Karpas-422 (cell line): ENCODE measurements at regions not wholly inside any gene's neighbourhood (a gene's known extent, or its start where the extent isn't known, plus 50 kb on each side); places are given as distances from the start of the nearest gene placed in this dataset.

ENCODE experiments used
- DNase-seq: peaks from one replicate; pipeline ENCODE4 v3.0.0-alpha.2; 2015
- H2AFZ ChIP-seq: fragments of 200-600 bp; sonication (generic); 2 replicates; pipeline ENCODE4 v1.6.1; 2014; ENCODE audit warnings: antibody characterized with exemption, low read length, mixed read lengths
- H3K27ac ChIP-seq: fragments of 200-600 bp; sonication (generic); 2 replicates; pipeline ENCODE4 v1.5.1; 2014; ENCODE audit warnings: mild to moderate bottlenecking, low read length, moderate library complexity
- H3K27me3 ChIP-seq: fragments of 200-600 bp; sonication (generic); 2 replicates; pipeline ENCODE4 v1.6.1; 2014; ENCODE audit warnings: low read length, mixed read lengths
- H3K36me3 ChIP-seq: fragments of 200-600 bp; sonication (generic); 2 replicates; pipeline ENCODE4 v1.6.1; 2014; ENCODE audit warnings: low read length, mixed read lengths; ENCODE audit not compliant: insufficient read depth
- H3K4me1 ChIP-seq: fragments of 200-600 bp; sonication (generic); 2 replicates; pipeline ENCODE4 v1.6.1; 2014; ENCODE audit warnings: mild to moderate bottlenecking, low read length, mixed read lengths
- H3K4me2 ChIP-seq: fragments of 200-600 bp; sonication (generic); 2 replicates; pipeline ENCODE4 v1.6.1; 2014; ENCODE audit warnings: low read length, low read depth, mild to moderate bottlenecking; ENCODE audit not compliant: poor library complexity, severe bottlenecking
- H3K4me3 ChIP-seq: fragments of 200-600 bp; sonication (generic); 2 replicates; pipeline ENCODE4 v1.5.1; 2014; ENCODE audit warnings: mild to moderate bottlenecking, antibody characterized with exemption, low read length, mixed read lengths
- H3K79me2 ChIP-seq: fragments of 200-600 bp; sonication (generic); 2 replicates; pipeline ENCODE4 v1.6.1; 2014; ENCODE audit warnings: mild to moderate bottlenecking, low read length, mixed read lengths
- H3K9ac ChIP-seq: fragments of 200-600 bp; sonication (generic); 2 replicates; pipeline ENCODE4 v1.6.0; 2014; ENCODE audit warnings: low read length
- H3K9me2 ChIP-seq: fragments of 200-600 bp; sonication (generic), shearing (Covaris generic); replicated peaks from 2 replicates; pipeline ENCODE4 v1.6.0; 2014; ENCODE audit warnings: mild to moderate bottlenecking, low read length, moderate library complexity; ENCODE audit not compliant: insufficient read depth
- H3K9me3 ChIP-seq: fragments of 300-700, 200-600 bp; sonication (generic); 2 replicates; pipeline ENCODE4 v1.6.1; 2014; ENCODE audit warnings: low read length, mixed read lengths
- H4K20me1 ChIP-seq: fragments of 200-600 bp; sonication (generic); 2 replicates; pipeline ENCODE4 v1.6.1; 2014; ENCODE audit warnings: mild to moderate bottlenecking, antibody characterized with exemption, low read length, low read depth; ENCODE audit not compliant: insufficient read depth

DNA sequence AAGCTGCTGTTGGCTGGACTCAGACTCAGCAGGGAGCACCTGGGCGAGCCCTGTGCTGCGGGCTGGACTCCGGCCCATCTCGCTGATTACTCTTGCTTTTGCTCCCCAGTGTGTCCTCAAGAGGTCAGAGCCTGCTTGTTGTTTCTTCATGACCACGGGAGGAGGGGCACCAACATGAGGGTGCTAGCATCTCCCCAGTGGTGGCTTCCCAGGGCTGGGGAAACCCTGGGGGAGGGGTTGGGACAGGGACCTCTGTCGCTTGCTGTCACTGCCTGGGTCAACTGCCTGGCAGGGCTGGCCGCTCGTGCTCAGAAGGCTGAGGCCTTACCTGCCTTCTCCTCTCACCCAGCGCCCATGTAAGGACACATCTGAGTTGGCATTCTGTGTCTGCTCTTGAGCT, 152.3 kb upstream of the SHH start:
- no peak overlapping the region for H3K4me3 ChIP-seq
- no peak for DNase-seq
- H2AFZ ChIP-seq = no peak overlapping the region
- H3K4me2 ChIP-seq = no peak overlapping the region
- no peaks in the 10 kb centered on the region for H3K27me3 ChIP-seq
- no peak overlapping the region for H3K27ac ChIP-seq
- no peaks in the 10 kb centered on the region for H3K36me3 ChIP-seq
- no peaks in the 10 kb centered on the region for H3K79me2 ChIP-seq
- H3K9me2 ChIP-seq = no peaks in the 10 kb centered on the region
- H3K9ac ChIP-seq = no peak overlapping the region
- H3K9me3 ChIP-seq = no peaks in the 10 kb centered on the region
- no peaks in the 10 kb centered on the region for H3K4me1 ChIP-seq
- H4K20me1 ChIP-seq = no peaks in the 10 kb centered on the region

DNA sequence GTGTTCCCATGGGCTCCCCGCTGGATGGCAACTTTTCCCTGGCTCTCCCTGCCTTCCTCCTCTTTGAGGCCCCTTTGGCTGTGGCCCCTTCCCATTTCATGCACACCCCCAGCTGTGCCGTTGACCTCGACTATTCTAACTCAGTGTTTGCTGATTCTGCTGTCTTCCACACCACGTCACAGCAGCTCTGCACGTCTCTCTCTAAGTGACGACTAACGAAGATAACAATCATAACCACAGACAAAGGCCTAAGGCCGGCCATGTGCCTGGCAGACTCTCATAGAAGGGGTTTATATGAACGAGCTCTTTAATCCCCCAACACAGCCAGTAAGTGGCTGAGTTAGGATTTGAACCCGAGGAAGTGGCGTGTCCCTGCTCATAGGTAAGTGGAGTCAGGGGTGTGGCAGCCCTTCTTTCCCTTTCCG, 151.5 kb upstream of the SHH start:
- no peaks in the 10 kb centered on the region for H3K9me2 ChIP-seq
- H3K27me3 ChIP-seq = no peaks in the 10 kb centered on the region
- H3K4me2 ChIP-seq = no peak overlapping the region
- H3K27ac ChIP-seq = no peak overlapping the region
- no peaks in the 10 kb centered on the region for H3K79me2 ChIP-seq
- no peaks in the 10 kb centered on the region for H4K20me1 ChIP-seq
- H3K9ac ChIP-seq = no peak overlapping the region
- no peak for DNase-seq
- no peaks in the 10 kb centered on the region for H3K9me3 ChIP-seq
- no peak overlapping the region for H3K4me3 ChIP-seq
- no peak overlapping the region for H2AFZ ChIP-seq
- no peaks in the 10 kb centered on the region for H3K36me3 ChIP-seq
- no peaks in the 10 kb centered on the region for H3K4me1 ChIP-seq

DNA sequence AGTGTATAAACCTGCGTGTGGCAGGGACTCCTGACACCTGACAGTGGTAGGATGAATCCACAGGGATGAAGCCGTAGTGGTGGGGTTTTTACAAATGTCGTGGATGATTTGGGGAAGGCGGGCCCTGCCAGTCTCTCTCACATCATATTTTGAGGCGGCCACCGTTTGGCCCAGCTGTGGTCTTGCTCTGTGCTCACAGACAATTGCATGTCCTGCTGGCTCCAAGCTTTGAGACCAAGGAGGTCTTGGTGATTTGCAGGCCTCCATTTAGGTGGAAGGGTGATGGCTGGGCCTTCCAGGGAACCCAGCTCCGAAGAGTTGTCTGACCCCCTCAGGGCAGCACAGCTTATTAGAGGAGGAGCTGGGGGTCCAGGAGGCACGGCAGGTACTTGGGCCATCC, 151.1 kb upstream of the SHH start:
- no peak overlapping the region for H3K27ac ChIP-seq
- H3K4me1 ChIP-seq = no peaks in the 10 kb centered on the region
- H2AFZ ChIP-seq = no peak overlapping the region
- no peaks in the 10 kb centered on the region for H3K79me2 ChIP-seq
- no peak overlapping the region for H3K4me2 ChIP-seq
- H3K9ac ChIP-seq = no peak overlapping the region
- no peaks in the 10 kb centered on the region for H3K9me2 ChIP-seq
- no peak for DNase-seq
- H3K27me3 ChIP-seq = no peaks in the 10 kb centered on the region
- no peaks in the 10 kb centered on the region for H3K36me3 ChIP-seq
- H3K9me3 ChIP-seq = no peaks in the 10 kb centered on the region
- H4K20me1 ChIP-seq = no peaks in the 10 kb centered on the region
- no peak overlapping the region for H3K4me3 ChIP-seq

DNA sequence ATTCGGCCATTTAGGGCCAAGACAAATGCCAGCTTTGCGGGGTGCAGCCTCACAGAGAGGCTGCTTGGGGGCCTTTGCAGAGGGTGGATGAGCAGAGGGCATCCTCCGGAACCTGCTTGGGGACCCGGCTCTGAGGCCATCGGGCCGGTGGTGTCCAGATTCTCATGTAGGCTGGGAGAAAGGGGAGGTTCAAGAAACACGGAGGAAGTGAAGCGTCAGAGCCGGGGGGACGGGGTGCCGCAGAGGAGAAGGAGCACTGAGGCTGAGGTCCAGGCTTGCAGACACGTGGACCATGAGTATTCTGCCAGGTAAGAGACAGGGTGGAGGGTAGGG, 150.7 kb upstream of the SHH start:
- Histone ChIP-seq H3K27ac (no peak overlapping the region), H3K9me2 (no peaks in the 10 kb centered on the region), H4K20me1 (no peaks in the 10 kb centered on the region), H3K9me3 (no peaks in the 10 kb centered on the region), H3K36me3 (no peaks in the 10 kb centered on the region), H3K4me1 (no peaks in the 10 kb centered on the region), H3K27me3 (no peaks in the 10 kb centered on the region), H2AFZ (no peak overlapping the region), H3K4me3 (no peak overlapping the region), H3K79me2 (no peaks in the 10 kb centered on the region), H3K4me2 (no peak overlapping the region), H3K9ac (no peak overlapping the region)
- no peak for DNase-seq

DNA sequence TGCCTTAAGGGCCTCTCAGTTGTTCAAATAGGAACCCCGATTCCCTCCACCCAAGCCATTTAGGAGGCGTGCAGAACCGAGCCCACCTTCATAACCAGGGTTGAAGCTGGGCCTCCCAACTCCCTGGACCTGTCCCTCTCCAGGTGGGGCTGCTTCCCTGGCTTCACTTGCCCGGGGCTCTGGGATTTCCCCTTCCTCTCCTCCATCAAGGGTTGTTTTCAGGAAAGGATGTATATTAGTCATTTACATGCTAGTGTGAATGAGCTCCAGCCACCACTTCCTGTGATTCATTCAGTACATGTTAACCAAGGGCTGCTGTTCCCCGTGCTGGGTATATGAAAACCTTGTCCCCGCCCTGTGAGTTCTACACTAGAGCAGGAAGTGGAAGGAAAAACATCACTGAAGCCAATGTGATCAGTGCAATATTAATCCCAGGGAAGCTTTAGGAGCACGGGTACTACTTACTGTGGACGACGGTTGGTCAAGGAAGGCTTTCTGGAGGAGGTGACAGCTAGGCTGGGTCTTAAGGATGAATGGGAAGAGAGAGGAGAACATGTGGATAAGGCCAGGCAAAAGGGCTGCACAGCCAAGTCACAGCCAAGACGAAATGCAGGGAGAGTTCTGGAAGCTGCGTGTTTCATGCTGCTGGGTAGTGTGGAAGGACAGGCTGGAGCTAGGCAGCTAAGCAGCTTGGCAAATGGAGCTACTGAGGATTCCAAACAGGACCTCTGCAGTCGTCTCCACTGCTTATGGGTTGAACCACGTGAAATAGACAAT, 150.1 kb upstream of the SHH start:
- no peak for DNase-seq
- H3K4me2 ChIP-seq = no peak overlapping the region
- H3K9me3 ChIP-seq = no peaks in the 10 kb centered on the region

DNA sequence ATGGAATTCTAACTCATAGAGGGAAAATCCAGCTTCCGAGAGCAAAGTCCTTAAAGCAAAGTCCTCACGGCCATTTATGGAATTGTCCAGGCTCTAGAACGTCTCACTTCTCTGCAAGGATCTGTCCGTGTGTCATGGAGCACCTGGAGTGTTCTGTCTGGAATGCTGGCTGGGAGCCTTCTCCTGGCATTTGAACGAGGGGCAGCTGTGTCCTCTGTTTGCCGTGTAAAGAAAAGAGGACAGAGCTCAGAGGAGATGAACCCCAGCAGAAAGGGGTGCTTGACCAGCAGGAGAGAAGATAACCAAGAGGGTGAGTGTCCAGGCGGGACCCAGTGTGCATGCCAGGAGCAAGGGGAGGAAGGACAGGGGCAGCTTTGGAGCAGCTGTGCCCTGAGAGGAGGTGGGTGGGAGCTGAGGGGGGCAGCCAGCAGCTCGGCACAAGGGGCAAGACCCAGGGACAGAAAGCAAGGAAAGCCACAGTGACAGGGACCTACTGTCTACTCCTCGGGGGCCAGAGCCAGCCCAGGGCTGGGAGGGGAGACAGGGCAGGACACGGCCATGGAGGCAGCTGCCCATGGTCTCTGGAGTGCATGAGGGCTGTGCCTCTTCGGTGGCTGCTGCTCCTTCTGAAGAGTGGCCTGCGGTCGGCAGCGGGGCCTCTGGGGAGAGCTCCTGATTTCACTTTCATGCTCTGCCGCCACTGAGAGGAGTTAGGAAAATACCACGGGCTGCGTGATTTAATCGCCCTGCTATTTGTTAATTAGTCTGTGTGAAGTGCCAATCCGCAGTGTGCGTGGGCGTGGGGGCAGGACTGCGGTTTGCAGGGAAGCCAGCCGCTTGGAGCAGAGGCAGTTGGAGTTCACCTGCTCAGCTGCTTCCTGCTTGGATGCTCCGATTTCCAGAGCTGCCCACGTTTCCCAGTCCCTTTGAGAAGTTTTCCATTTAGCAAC, 149.3 kb upstream of the SHH start:
- no peaks in the 10 kb centered on the region for H3K9me2 ChIP-seq
- no peak overlapping the region for H3K9ac ChIP-seq
- H3K9me3 ChIP-seq = no peaks in the 10 kb centered on the region
- no peak overlapping the region for H3K27ac ChIP-seq
- H2AFZ ChIP-seq = no peak overlapping the region
- no peak overlapping the region for H3K4me3 ChIP-seq
- H3K79me2 ChIP-seq = no peaks in the 10 kb centered on the region
- H3K27me3 ChIP-seq = no peaks in the 10 kb centered on the region
- H3K4me1 ChIP-seq = no peaks in the 10 kb centered on the region
- DNase-seq = no peak
- H3K4me2 ChIP-seq = no peak overlapping the region
- no peaks in the 10 kb centered on the region for H3K36me3 ChIP-seq
- H4K20me1 ChIP-seq = no peaks in the 10 kb centered on the region

More for the DNA sequence above, 150.1 kb upstream of the SHH start:
- no peaks in the 10 kb centered on the region for H4K20me1 ChIP-seq
- H3K4me1 ChIP-seq = no peaks in the 10 kb centered on the region
- H3K9ac ChIP-seq = no peak overlapping the region
- no peak overlapping the region for H3K4me3 ChIP-seq
- no peak overlapping the region for H2AFZ ChIP-seq
- H3K27ac ChIP-seq = no peak overlapping the region
- H3K27me3 ChIP-seq = no peaks in the 10 kb centered on the region
- no peaks in the 10 kb centered on the region for H3K79me2 ChIP-seq
- H3K36me3 ChIP-seq = no peaks in the 10 kb centered on the region
- no peaks in the 10 kb centered on the region for H3K9me2 ChIP-seq

DNA sequence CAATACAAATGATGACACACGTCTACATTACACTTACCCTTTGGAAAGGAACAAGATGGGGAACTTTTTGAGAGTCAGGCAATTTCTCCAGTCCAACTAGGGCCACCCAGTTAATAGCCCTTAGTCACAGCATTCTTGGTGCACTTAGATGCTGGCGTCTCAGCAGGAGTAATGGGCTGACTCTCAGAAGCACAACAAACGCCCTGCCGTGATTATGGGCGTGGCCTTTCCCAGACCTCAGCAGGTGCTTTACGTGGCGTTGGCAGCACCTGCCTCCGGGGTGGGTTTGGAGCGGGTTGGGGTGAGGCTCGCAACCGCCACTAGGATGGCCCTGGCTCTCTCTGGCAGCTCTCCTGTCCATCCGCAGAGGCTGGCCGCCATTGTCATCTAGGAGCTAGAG, 147.6 kb upstream of the SHH start:
- H3K9me2 ChIP-seq = no peaks in the 10 kb centered on the region
- H3K4me2 ChIP-seq = no peak overlapping the region
- no peaks in the 10 kb centered on the region for H4K20me1 ChIP-seq
- no peaks in the 10 kb centered on the region for H3K79me2 ChIP-seq
- no peak overlapping the region for H2AFZ ChIP-seq
- no peaks in the 10 kb centered on the region for H3K9me3 ChIP-seq
- H3K9ac ChIP-seq = no peak overlapping the region
- no peak overlapping the region for H3K27ac ChIP-seq
- no peak for DNase-seq
- no peaks in the 10 kb centered on the region for H3K4me1 ChIP-seq
- H3K4me3 ChIP-seq = no peak overlapping the region
- H3K36me3 ChIP-seq = no peaks in the 10 kb centered on the region
- H3K27me3 ChIP-seq = no peaks in the 10 kb centered on the region

DNA sequence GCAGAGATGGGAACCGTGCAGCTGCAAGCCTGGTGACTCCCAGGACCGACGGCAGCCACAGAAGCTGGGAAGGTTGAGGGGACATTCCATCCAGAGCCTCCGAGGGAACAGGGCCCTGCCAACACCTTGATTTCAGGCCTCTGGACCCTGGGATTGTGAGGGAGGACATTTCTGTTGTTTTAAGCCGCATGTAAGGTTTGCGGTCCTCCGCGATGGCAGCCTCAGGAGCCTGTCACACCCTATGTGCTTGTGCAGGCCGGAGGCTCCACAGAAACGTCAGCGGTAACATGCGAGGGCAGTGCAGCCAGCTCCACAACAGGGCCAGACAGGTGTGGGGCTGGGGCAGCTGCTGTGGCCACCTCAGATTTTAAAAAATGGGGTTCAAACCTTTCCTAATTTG, 144.7 kb upstream of the SHH start:
- Histone ChIP-seq H3K9ac (no peak overlapping the region), H3K9me3 (no peaks in the 10 kb centered on the region), H3K79me2 (no peaks in the 10 kb centered on the region), H2AFZ (no peak overlapping the region), H4K20me1 (no peaks in the 10 kb centered on the region), H3K4me1 (no peaks in the 10 kb centered on the region), H3K36me3 (no peaks in the 10 kb centered on the region), H3K9me2 (no peaks in the 10 kb centered on the region), H3K27ac (no peak overlapping the region), H3K27me3 (no peaks in the 10 kb centered on the region), H3K4me3 (no peak overlapping the region), H3K4me2 (no peak overlapping the region)
- no peak for DNase-seq
